HG02798 (cell line): ENCODE measurements at regions not wholly inside any gene's neighbourhood (a gene's known extent, or its start where the extent isn't known, plus 50 kb on each side); places are given as distances from the start of the nearest gene placed in this dataset.
"Not testable (repeated sequence)": the region's sequence is repeated elsewhere in the genome, so short reads cannot be mapped to it uniquely, and the experiment has no call there.

Experiments used
- ATAC-seq: cut with Tn5 transposase; IDR thresholded peaks from one replicate; pipeline ENCODE4 v1.9.1; 2021; ENCODE audit warnings: mild to moderate bottlenecking; ENCODE audit not compliant: unreplicated experiment, poor library complexity

DNA sequence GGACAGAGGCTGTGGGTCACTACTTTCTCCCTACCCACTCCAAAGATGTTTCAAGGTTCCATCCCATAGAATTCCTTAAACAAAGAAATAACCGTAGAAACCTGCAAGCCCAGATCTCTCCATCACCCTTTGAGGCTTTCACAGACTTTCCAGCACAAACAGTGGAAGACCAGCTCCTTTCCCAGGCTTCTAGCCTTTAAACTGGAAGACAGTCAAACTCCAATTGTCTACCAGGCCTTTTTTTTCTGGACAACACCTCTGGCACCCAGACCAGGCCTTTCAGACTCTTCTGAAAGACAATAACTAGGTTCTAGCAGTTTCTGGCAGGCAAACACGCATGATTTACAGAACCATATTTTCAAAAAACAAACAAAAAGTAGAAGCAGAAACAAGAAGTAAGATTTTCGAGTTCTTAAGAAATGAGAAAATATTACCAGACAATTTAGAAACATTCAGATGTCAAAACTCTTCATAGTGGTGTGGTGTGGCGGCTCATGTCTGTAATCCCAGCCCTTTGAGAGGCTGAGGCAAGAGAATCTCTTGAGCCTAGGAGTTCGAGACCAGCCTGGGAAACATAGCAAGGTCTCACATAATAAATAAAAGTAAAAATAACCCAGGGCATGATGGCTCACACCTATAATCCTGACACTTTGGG is 73.0 kb upstream of the EPCAM start:
- ATAC-seq: no peak

DNA sequence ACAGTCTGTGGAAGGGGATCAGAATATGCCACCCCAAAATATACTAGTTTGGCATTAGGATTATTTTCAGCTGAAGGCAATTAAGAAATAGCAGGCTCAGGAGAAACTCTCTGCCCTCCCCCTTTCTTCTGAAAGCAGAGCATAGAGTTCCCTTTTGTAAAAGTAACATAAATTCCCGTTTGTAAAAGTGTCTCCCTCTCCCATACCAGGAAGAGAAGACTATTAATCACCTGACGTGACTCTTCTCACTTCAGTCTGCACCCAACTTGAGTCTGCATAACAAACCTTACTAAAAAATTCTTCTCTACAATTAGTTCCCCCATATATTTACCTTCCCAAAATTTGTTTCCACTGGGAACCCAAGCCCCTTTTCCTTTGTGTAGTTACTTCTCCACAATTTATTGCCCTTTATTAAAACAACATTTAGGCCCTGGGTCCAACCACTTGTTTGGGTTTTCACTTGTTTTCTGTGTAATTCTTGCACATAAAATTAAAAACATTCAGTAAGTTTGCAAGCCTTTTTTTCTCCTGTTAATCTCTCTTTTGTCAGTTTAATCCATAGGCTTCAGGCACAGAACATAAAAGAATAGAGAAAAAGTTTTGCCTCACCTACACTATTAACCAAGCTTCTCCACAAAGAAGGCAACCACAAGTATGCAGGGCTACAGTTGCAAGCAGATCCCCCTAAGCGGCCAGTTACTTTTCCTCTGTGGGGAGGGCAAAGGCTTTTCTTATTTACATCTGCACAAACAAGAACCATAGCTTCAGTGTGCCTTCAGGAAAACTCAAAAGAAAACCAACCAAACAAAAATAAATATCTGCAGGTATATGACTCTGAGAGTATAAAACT is 73.8 kb upstream of the EPCAM start:
- no peak for ATAC-seq

DNA sequence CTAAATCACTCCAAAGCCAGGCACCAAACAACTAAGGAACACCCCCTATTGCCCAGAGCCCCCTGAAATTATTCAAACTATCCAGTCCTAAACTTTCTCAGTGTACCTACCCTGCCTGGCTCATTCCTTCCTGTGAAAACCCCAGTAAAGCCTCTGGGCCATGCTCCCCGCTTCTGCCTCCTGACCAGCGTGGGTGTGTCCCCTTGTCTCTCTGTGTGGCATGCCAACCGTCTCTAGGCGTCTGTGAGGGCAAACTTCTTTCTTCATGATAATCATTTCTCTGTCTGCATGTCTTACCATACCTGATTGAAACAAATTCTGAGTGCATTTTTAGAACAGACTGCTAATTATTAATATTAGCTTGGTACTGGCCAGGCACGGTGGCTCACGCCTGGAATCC is 75.1 kb upstream of the EPCAM start:
- no peak for ATAC-seq

DNA sequence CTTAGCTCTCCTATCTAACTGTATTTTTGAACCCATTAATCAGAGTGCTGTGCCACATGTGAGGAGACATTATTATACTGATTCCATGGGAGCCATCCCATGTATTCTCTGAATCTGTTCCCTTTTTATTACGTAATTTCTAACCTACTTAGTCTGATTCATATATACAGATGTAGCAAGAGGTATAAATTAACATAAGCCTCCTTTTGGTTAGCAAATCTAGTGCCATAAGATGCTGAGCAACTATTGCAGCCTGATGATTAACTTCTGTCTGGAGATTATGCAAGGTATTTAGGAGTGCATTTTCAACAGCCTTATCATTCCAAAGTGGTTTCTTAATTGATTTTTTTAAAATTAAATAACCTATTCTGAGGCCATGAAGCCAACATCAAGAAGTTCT is 80.2 kb upstream of the EPCAM start:
- ATAC-seq: no peak

DNA sequence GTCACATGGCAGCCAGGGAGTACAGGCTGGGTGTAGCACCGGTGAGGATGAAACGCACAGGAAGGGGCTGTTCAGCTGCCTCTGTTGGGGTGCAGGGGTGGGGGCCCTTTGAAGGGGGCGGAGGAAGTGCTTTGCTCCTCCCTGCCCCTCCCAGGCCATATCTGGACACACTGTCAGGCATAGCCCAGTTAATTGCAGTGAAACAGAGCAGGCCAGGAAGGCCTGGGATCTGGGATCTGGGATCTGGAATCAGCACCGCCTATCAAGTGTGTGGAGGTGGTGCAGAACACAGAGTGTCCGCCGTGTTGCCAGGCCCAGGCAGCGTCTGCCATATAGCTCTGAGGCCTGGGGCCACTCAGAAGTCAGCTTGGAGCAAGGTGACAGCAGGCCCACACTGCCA is 85.5 kb upstream of the EPCAM start:
- ATAC-seq: no peak

GRCh38 chr2:47282621-47283272 is 86.4 kb upstream of the EPCAM start:
- no peak for ATAC-seq

GRCh38 chr2:47279525-47279924 is 89.6 kb upstream of the EPCAM start:
- ATAC-seq: not testable (repeated sequence)

- ATAC-seq: no peak
Observed at GRCh38 chr2:47277987-47278386, 91.1 kb upstream of the EPCAM start.

DNA sequence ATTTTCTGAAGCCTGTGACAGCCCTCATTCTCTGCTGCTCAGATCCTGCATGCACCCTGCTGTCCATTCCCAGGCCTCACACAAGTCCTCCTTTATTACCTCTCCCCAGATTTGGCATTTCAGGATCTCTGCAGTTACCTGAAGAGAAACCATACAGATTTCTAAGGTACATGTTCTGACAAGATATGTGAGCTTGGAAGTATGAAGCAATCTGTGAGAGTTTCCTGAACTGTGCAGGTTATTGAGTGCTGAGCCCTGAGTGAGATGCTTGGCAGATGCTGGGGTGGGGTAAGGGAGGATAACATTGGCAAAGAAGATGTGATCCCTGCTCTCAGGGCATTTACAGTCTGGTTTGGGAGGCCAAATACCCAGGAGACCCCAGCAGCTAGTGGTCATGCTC is 91.9 kb upstream of the EPCAM start:
- ATAC-seq: no peak

DNA sequence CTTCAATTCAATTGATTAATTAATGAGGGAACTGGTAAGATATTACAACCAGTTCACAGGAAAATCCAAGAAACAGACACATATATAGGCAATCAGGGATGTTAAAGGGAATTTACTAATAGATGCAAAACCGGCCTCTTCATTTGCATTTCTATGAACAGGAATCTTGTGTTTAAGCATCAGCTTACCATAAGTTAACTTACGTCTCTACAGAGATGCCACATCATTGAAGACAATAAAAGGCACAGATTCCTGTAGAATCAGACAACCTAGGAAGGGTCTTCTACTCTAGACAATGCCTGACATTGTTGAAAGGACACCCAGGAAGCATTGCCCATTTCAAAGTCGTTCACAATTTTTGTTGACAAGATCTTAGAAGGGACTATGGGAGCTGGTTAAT is 93.0 kb upstream of the EPCAM start:
- ATAC-seq: no peak

DNA sequence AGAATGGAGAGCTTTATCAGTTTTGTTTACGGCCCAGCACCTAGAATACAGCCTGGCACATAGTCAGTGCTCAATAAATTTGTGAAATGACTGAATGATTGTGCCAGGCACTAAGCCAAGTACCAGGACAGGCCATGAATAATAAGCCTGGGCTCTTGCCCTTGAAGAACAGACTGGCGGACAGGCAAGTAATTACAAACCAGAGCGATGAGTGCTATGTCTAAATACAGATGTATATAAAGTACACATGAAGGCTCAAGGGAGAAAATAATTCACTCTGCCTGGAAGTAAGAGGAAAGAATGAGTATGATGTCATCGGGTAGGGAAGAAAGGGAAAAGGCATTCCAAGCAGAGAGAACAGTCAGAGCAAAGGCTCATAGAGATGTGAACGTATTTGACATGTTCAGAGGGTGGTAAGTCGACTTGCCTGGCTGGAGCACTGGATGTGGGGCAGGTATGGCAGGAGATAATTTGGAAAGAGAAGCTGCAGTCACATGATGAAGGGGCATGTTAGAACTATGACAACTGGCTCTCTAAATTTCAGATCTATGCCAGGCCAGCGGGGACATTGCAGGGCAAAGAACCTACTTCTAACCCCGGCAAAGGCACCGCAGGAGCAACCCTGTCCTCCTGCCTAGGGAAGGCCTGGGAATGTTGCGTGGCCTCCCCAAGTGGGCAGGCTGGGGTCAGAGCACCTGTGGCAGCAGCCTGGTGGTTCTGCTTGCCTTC is 94.9 kb upstream of the EPCAM start:
- no peak for ATAC-seq

DNA sequence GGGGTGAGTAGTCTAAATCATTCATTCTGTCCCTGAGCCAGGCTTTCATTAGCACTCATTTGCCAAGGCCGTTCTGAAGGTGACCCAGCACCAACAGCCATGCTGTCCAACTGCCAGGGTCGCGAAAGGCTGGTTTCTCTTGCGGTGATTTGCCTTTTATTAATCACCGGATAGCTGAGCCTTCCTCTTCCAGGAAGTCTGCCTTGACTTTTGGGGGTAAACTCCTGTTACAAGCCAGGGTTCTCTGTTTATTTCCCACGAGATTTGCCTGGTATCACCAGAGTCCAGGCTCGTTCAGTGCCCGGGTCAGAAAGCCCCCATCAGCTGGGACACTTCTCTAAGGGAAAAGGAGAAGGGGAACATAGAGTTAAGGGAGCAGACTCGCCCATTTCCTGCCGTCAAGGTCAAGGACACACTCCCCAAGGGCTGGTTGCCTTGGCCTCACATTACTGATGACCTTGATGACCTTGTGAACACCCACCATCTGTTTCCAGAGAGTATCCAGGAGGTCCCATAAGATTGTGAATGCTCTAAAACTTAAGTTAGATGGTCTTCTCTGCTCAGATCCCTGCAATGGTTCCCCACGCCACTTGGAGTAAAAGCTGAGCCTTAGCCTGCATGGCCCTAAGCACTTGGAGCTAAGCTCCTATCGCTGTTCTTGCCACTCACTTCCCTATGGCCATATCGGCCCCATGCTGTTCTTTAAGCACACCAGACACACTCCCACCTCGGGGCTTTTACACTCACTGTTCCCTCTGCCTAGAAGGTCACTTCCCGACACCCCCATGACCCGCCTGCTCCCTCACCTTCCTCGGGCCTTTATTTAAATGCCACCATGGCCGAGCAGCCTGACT is 96.0 kb upstream of the EPCAM start:
- no peak for ATAC-seq

DNA sequence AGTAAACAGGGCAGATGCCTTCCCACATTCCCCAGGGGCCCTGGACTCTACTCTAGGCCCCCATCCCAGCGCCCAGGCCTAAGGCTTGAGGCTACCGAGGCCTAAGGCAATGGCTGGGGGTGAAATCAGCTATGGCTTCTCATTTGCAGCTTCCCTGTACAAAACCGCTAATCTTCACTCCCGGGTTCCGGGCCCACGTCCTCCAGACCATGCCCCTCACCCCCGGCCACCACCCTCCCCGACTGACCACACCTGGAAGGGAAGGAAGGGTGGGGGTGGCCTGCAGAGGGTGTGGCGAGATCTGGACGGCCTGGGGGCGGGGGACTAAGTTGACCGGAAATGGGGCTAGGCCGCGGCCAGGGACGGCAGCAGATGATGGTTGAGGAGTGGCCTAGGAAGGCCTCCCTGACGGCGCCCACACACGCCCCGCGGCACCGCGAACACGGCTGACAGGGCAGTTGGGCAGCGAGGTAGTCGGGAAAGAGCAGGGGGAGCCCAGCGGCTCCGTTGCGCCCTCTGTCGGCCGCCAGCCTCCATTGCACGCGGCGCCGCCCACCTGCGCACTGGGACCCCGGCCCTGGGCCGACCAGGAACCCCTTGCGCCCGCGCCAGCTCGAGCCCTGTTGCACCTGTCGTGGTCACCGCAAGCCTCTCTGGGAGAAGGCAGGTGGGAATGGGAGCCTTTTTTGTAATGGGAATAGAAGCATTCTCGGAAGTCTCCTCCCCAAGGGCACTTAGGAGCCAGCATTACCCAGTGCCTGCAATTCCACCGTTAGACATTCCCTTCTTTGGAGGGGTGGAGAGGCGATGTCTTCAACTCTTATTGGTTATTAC is 95.9 kb upstream of the CALM2 start:
- peak; percentile 80 for ATAC-seq

DNA sequence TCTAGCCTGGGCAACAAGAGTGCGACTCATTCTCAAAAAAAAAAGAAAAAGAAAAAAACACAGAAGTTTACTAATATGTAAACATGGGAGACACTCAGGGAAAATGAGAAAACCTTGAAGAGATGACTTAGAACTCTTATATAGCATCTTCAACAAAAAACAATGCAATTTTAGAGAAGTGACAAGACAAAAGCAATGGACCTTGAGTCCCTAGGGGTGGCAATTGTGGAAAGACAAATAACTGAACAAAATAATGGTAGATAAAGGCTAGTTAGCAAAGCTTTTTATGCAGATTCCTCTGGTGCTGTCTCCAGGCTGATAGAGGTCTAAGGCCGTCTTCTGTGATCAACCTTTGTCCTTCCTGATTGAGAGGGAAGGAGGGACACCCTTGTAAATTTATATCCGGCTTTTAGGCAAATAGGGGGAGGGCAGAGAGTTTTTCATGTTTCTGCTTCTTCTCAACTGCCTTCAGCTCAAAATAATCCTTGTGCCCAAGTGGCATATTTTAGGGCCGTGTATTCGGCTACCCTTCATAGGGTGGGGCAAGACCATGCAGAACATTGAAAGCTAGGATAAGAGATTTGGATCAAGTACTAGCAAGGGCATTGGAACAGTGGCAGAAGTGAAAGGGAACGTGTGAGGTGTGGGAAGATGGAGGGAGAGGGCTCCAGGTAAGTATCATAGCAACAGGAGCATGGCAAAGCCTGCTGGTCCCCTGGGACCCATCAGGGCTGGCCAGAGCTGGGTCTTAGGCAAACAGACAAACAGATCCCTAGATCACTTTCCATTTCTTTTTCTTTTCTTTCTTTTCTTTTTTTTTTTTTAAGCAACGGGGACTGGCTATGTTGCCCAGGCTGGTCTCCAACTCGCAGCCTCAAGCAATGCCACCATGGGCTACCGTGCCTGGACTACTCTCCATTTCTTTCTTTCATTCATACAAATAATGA is 95.0 kb upstream of the CALM2 start:
- ATAC-seq: no peak

GRCh38 chr2:47270421-47270820 is 94.1 kb upstream of the CALM2 start:
- no peak for ATAC-seq

- no peak for ATAC-seq
Observed at GRCh38 chr2:47269316-47270232, 93.3 kb upstream of the CALM2 start.

GRCh38 chr2:47267711-47268086 is 91.4 kb upstream of the CALM2 start:
- no peak for ATAC-seq
